ENCODE measurements at regions not wholly inside any gene's neighbourhood (a gene's known extent, or its start where the extent isn't known, plus 50 kb on each side); places are given as distances from the start of the nearest gene placed in this dataset.

GRCh38 chr5:45862763-45863162 is 166.6 kb upstream of the HCN1 start:
- TF ChIP-seq POLR2A (IDR thresholded peaks at IDR 0.05; ENCODE audit: low read length) (no peak), GATA1 (IDR thresholded peaks at IDR 0.05; ENCODE audit: low read depth, low read length) (no peak)
